Progenitor cell of endocrine pancreas (in vitro differentiated cells): ENCODE measurements at regions not wholly inside any gene's neighbourhood (a gene's known extent, or its start where the extent isn't known, plus 50 kb on each side); places are given as distances from the start of the nearest gene placed in this dataset.
"Not testable (repeated sequence)": the region's sequence is repeated elsewhere in the genome, so short reads cannot be mapped to it uniquely, and the experiment has no call there.

Experiments used
- DNase-seq: peaks from one replicate; pipeline ENCODE4 v3.0.0; 2021; ENCODE audit warnings: low spot score; ENCODE audit not compliant: unreplicated experiment
- H3K27ac Mint-ChIP-seq: 2 replicates; pipeline ENCODE4 v1.8.0; 2021; ENCODE audit warnings: mild to moderate bottlenecking, moderate library complexity, mixed read lengths
- H3K27me3 Mint-ChIP-seq: 2 replicates; pipeline ENCODE4 v1.8.0; 2021; ENCODE audit warnings: mixed read lengths
- H3K36me3 Mint-ChIP-seq: 2 replicates; pipeline ENCODE4 v1.8.0; 2022; ENCODE audit warnings: mixed read lengths; ENCODE audit not compliant: insufficient read depth
- H3K4me1 Mint-ChIP-seq: 2 replicates; pipeline ENCODE4 v1.8.0; 2021; ENCODE audit warnings: low read depth, mixed read lengths
- H3K4me3 Mint-ChIP-seq: 2 replicates; pipeline ENCODE4 v1.8.0; 2021; ENCODE audit warnings: low read depth, mild to moderate bottlenecking, moderate library complexity, mixed read lengths
- H3K9me3 Mint-ChIP-seq: 2 replicates; pipeline ENCODE4 v1.8.0; 2021; ENCODE audit warnings: low read depth, mixed read lengths
- CTCF ChIP-seq: fragments of 200-600 bp; sonication (generic); IDR thresholded peaks from one replicate; pipeline ENCODE4 v1.5.0; 2021; ENCODE audit warnings: antibody characterized with exemption, mild to moderate bottlenecking; ENCODE audit not compliant: unreplicated experiment

GRCh38 chr5:106796081-106796480, 874.7 kb downstream of the EFNA5 start:
- Mint-ChIP-seq H3K9me3 (no peaks in the 10 kb centered on the region), H3K4me1 (no peaks in the 10 kb centered on the region), H3K27me3 (no peaks in the 10 kb centered on the region), H3K27ac (no peak overlapping the region), H3K4me3 (no peak overlapping the region), H3K36me3 (no peaks in the 10 kb centered on the region)
- no peak for TF ChIP-seq CTCF
- DNase-seq: no peak

- Mint-ChIP-seq H3K4me3 (no peak overlapping the region), H3K27me3 (no peaks in the 10 kb centered on the region), H3K27ac (no peak overlapping the region), H3K36me3 (no peaks in the 10 kb centered on the region), H3K4me1 (no peaks in the 10 kb centered on the region), H3K9me3 (peaks cover 12% of the 10 kb centered on the region)
- no peak for DNase-seq
- no peak for TF ChIP-seq CTCF
Observed at GRCh38 chr5:106784846-106785245, 885.9 kb downstream of the EFNA5 start.

GRCh38 chr5:106780355-106780754, 890.4 kb downstream of the EFNA5 start:
- Mint-ChIP-seq H3K27ac (no peak overlapping the region), H3K4me3 (no peak overlapping the region), H3K9me3 (peaks cover 19% of the 10 kb centered on the region), H3K27me3 (no peaks in the 10 kb centered on the region), H3K4me1 (no peaks in the 10 kb centered on the region), H3K36me3 (no peaks in the 10 kb centered on the region)
- no peak for DNase-seq
- no peak for TF ChIP-seq CTCF

GRCh38 chr5:106776515-106776914, 894.2 kb downstream of the EFNA5 start:
- not testable (repeated sequence) for H3K4me1 Mint-ChIP-seq, H3K4me3 Mint-ChIP-seq, H3K27me3 Mint-ChIP-seq, H3K36me3 Mint-ChIP-seq, H3K27ac Mint-ChIP-seq, DNase-seq
- peaks cover 13% of the 10 kb centered on the region for H3K9me3 Mint-ChIP-seq

GRCh38 chr5:106768392-106768791, 902.3 kb downstream of the EFNA5 start:
- no peaks in the 10 kb centered on the region for H3K4me1 Mint-ChIP-seq
- H3K27me3 Mint-ChIP-seq: no peaks in the 10 kb centered on the region
- no peak overlapping the region for H3K27ac Mint-ChIP-seq
- no peak for TF ChIP-seq CTCF
- no peaks in the 10 kb centered on the region for H3K36me3 Mint-ChIP-seq
- H3K4me3 Mint-ChIP-seq: no peak overlapping the region
- peaks cover 2% of the 10 kb centered on the region for H3K9me3 Mint-ChIP-seq
- DNase-seq: no peak

- H3K27me3 Mint-ChIP-seq: no peaks in the 10 kb centered on the region
- no peak for TF ChIP-seq CTCF
- no peak overlapping the region for H3K27ac Mint-ChIP-seq
- no peaks in the 10 kb centered on the region for H3K9me3 Mint-ChIP-seq
- no peak overlapping the region for H3K4me3 Mint-ChIP-seq
- no peaks in the 10 kb centered on the region for H3K36me3 Mint-ChIP-seq
- no peak for DNase-seq
- H3K4me1 Mint-ChIP-seq: peaks cover 7% of the 10 kb centered on the region
Observed at GRCh38 chr5:106766916-106767315, 903.8 kb downstream of the EFNA5 start.
